Skeletal muscle satellite cell (primary cell): ENCODE measurements at regions not wholly inside any gene's neighbourhood (a gene's known extent, or its start where the extent isn't known, plus 50 kb on each side); places are given as distances from the start of the nearest gene placed in this dataset.
"Not testable (repeated sequence)": the region's sequence is repeated elsewhere in the genome, so short reads cannot be mapped to it uniquely, and the experiment has no call there.

ENCODE experiments used
- H3K27me3 ChIP-seq: 2 replicates; pipeline ENCODE4 v1.7.0; 2013; ENCODE audit warnings: low read length; ENCODE audit not compliant: control insufficient read depth, insufficient read depth
- H3K36me3 ChIP-seq: 2 replicates; pipeline ENCODE4 v1.7.0; 2013; ENCODE audit warnings: mild to moderate bottlenecking, control low read depth, low read length; ENCODE audit not compliant: insufficient read depth
- H3K4me1 ChIP-seq: 2 replicates; pipeline ENCODE4 v1.7.0; 2013; ENCODE audit warnings: low read length; ENCODE audit not compliant: control insufficient read depth, insufficient read depth
- H3K4me2 ChIP-seq: 2 replicates; pipeline ENCODE4 v1.7.0; 2013; ENCODE audit warnings: mild to moderate bottlenecking, low read length
- H3K4me3 ChIP-seq: 2 replicates; pipeline ENCODE4 v1.7.0; 2013; ENCODE audit warnings: low read length
- H3K9ac ChIP-seq: 2 replicates; pipeline ENCODE4 v1.7.0; 2013; ENCODE audit warnings: mild to moderate bottlenecking, low read depth, low read length, moderate library complexity
- H3K9me3 ChIP-seq: replicated peaks from 2 replicates; pipeline ENCODE4 v1.7.0; 2013; ENCODE audit warnings: mild to moderate bottlenecking, control low read depth, low read length

DNA sequence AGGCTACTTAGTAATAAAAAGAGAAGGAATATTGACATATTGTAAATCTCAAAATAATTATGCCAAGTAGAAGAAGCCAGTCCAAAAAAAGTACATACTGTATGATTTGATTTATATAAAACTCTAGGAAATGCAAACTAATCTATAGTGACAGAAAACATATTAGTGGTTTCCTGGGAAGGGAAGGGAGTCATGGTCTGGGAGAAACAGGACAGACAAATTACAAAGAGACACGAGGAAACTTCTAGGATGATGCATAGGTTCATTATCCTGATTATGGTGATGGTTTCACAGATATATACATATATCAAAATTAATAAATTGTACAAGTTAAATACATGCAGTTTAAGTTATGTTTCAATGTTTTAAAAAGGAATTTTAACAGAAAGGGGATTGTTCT, 81.0 kb upstream of the GOLGA8B start:
- H3K4me3 ChIP-seq = no peak overlapping the region
- H3K27me3 ChIP-seq = no peaks in the 10 kb centered on the region
- H3K9me3 ChIP-seq = no peaks in the 10 kb centered on the region
- H3K9ac ChIP-seq = no peak overlapping the region
- H3K4me2 ChIP-seq = no peak overlapping the region
- H3K4me1 ChIP-seq = peaks cover 3% of the 10 kb centered on the region
- H3K36me3 ChIP-seq = no peaks in the 10 kb centered on the region

GRCh38 chr15:34663101-34663500, 79.7 kb upstream of the GOLGA8B start:
- no peaks in the 10 kb centered on the region for H3K9me3 ChIP-seq
- no peaks in the 10 kb centered on the region for H3K27me3 ChIP-seq
- H3K36me3 ChIP-seq = no peaks in the 10 kb centered on the region
- no peak overlapping the region for H3K4me2 ChIP-seq
- H3K4me3 ChIP-seq = no peak overlapping the region
- H3K9ac ChIP-seq = no peak overlapping the region
- H3K4me1 ChIP-seq = no peaks in the 10 kb centered on the region

DNA sequence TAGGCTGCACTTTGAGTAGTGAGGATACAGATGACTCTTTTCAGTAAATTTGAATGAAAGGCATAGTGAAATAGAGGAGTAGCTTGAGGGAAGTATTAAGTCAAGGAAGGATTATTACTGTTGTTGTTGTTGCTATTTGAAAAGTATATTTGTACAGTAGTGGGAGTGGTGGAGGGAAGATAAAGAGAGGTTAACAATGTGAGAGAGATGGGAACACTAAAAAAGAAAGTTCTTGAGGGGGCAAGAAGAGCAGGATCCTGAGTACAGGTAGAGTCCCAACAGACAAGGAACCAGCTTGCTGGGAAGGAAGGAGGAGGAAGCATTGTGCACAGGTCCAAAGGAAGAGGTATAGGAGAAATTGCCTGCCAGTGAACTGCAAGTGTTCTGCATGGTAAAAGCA, 75.6 kb upstream of the GOLGA8B start:
- Histone ChIP-seq H3K4me1 (no peaks in the 10 kb centered on the region), H3K4me3 (no peak overlapping the region), H3K9ac (no peak overlapping the region), H3K36me3 (no peaks in the 10 kb centered on the region), H3K9me3 (no peaks in the 10 kb centered on the region), H3K27me3 (no peaks in the 10 kb centered on the region), H3K4me2 (no peak overlapping the region)

GRCh38 chr15:34657469-34658127, 74.1 kb upstream of the GOLGA8B start:
- Histone ChIP-seq H3K9me3 (no peaks in the 10 kb centered on the region), H3K4me1 (no peaks in the 10 kb centered on the region), H3K4me2 (no peak overlapping the region), H3K9ac (no peak overlapping the region), H3K36me3 (no peaks in the 10 kb centered on the region), H3K27me3 (no peaks in the 10 kb centered on the region), H3K4me3 (no peak overlapping the region)

GRCh38 chr15:34656005-34656796, 72.8 kb upstream of the GOLGA8B start:
- Histone ChIP-seq H3K4me2 (no peak overlapping the region), H3K27me3 (no peaks in the 10 kb centered on the region), H3K4me1 (no peaks in the 10 kb centered on the region), H3K4me3 (no peak overlapping the region), H3K9ac (no peak overlapping the region), H3K36me3 (no peaks in the 10 kb centered on the region), H3K9me3 (no peaks in the 10 kb centered on the region)

DNA sequence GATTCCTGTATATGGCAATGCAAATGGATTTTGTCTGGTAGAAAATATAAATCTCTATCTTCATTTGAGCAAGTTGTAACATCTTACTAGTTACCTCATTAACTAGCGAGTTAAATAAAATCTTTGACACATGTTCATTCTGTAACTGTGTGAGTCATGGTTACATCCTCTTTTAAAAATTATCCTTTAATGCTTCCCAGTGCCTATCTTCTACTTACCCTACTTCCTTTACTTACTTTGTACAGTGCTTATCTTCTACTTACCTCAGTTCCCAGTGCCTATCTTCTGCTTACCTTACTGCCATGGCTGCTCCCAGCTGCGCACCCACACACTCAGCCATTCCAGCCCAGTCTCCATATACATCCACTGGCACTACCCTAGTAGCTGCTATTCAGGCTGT, 71.9 kb upstream of the GOLGA8B start:
- no peaks in the 10 kb centered on the region for H3K27me3 ChIP-seq
- no peak overlapping the region for H3K4me3 ChIP-seq
- no peak overlapping the region for H3K4me2 ChIP-seq
- no peaks in the 10 kb centered on the region for H3K36me3 ChIP-seq
- H3K9me3 ChIP-seq = no peaks in the 10 kb centered on the region
- no peak overlapping the region for H3K9ac ChIP-seq
- H3K4me1 ChIP-seq = peaks cover 7% of the 10 kb centered on the region

GRCh38 chr15:34654625-34655024, 71.2 kb upstream of the GOLGA8B start:
- no peaks in the 10 kb centered on the region for H3K27me3 ChIP-seq
- no peak overlapping the region for H3K4me2 ChIP-seq
- no peak overlapping the region for H3K4me3 ChIP-seq
- H3K9me3 ChIP-seq = no peaks in the 10 kb centered on the region
- no peaks in the 10 kb centered on the region for H3K36me3 ChIP-seq
- peaks cover 13% of the 10 kb centered on the region for H3K4me1 ChIP-seq
- no peak overlapping the region for H3K9ac ChIP-seq

DNA sequence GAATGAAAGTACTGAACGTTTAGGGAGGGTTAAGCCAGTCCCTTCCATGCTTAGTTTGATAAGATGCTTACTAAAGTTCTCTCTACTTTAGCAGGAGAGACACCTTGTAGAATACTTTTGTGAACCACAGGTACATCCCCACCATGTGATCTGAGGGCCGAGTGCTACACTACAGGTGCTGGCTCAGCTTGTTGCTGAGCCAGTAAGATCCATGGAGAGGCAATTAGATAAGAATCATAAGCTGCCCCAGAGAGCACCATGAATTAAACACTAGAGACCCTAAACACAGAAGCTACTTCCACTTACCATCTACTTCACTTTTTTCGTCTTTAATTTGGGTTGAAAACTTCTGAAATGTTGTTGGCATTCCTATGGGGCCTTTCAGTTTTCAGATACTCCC, 70.5 kb upstream of the GOLGA8B start:
- Histone ChIP-seq H3K9ac (no peak overlapping the region), H3K4me2 (no peak overlapping the region), H3K4me3 (no peak overlapping the region), H3K27me3 (no peaks in the 10 kb centered on the region), H3K4me1 (peaks cover 19% of the 10 kb centered on the region), H3K36me3 (no peaks in the 10 kb centered on the region), H3K9me3 (no peaks in the 10 kb centered on the region)

DNA sequence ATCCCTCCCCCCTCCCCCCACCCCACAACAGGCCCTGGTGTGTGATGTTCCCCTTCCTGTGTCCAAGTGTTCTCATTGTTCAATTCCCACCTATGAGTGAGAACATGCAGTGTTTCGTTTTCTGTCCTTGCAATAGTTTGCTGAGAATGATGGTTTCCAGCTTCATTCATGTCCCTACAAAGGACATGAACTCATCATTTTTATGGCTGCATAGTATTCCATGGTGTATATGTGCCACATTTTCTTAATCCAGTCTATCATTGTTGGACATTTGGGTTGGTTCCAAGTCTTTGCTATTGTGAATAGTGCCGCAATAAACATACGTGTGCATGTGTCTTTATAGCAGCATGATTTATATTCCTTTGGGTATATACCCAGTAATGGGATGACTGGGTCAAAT, 69.9 kb upstream of the GOLGA8B start:
- peaks cover 21% of the 10 kb centered on the region for H3K4me1 ChIP-seq
- not testable (repeated sequence) for H3K4me3 ChIP-seq, H3K36me3 ChIP-seq, H3K9me3 ChIP-seq, H3K4me2 ChIP-seq, H3K9ac ChIP-seq, H3K27me3 ChIP-seq

GRCh38 chr15:34652726-34653033, 69.2 kb upstream of the GOLGA8B start:
- Histone ChIP-seq H3K9ac (no peak overlapping the region), H3K4me2 (no peak overlapping the region), H3K4me3 (no peak overlapping the region), H3K27me3 (no peaks in the 10 kb centered on the region), H3K9me3 (no peaks in the 10 kb centered on the region), H3K4me1 (peaks cover 21% of the 10 kb centered on the region), H3K36me3 (no peaks in the 10 kb centered on the region)

- Histone ChIP-seq H3K4me3 (no peak overlapping the region), H3K4me2 (no peak overlapping the region), H3K36me3 (no peaks in the 10 kb centered on the region), H3K9me3 (no peaks in the 10 kb centered on the region), H3K9ac (no peak overlapping the region), H3K27me3 (no peaks in the 10 kb centered on the region), H3K4me1 (peaks cover 21% of the 10 kb centered on the region)
Observed at GRCh38 chr15:34651997-34652725, 68.7 kb upstream of the GOLGA8B start.
